Hepatic stellate cell (primary cell): ENCODE measurements at regions not wholly inside any gene's neighbourhood (a gene's known extent, or its start where the extent isn't known, plus 50 kb on each side); places are given as distances from the start of the nearest gene placed in this dataset.

Experiments
- DNase-seq: peaks from one replicate; pipeline ENCODE4 v3.0.0; 2011; ENCODE audit warnings: low spot score

DNA sequence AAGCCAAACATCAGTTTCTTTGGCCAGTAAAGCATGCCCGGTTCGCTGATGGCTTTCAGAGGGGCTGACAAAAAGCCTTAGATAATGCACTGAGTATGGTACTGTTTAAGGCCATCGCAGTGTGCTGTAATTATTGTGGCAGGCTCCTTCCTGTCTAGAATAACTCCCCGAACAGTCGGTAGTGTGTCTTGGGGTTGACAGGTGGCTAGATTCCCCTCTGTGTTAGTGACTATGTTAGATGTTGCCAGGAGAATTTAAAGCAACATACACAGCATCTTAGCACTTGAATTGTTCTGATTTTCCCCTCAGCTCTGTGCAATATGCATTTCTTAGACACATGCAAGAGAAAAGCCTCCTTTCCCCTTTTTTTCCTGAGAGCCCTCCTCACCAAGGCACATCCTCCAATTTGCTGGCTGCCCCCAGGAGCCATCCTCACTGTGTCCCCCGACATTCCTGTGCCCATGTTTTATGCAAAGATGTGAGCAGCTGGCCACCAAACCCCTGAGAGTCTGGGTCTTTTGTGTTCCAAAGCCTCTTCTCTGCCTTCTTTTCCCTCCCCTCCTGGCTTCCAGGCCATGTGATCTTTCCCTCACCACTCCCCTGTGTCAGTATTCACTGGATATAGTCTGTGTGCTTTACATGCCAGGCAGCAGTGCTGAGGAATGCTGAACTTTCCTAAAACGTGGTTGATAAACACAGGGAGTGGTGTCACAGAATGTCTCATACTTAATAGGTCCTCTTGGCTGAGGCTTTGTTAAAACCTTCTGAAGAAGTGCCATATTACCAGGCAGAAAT, 331.5 kb downstream of the HRH4 start:
- DNase-seq = no peak

DNA sequence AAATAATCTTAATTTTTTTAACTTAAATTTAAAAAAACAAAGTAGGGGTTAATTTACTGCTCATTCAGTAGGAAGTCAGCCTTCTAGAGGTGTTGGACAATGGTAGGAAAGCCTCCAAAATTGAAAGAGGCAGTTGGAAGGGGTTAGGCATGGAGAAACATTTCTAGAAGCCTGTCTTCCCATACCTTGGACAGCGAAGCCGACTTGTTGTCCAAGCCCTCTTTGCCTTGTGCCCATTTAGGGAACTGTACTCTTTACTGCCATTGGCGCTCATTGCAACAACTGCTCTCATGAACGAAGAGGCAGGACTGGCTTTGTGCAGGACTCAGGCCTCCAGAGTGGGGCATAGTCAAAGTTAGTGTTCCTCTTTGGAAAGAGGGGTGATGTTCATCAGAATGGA, 333.3 kb downstream of the HRH4 start:
- DNase-seq = no peak

GRCh38 chr18:24795129-24795528, 334.7 kb downstream of the HRH4 start:
- no peak for DNase-seq

DNA sequence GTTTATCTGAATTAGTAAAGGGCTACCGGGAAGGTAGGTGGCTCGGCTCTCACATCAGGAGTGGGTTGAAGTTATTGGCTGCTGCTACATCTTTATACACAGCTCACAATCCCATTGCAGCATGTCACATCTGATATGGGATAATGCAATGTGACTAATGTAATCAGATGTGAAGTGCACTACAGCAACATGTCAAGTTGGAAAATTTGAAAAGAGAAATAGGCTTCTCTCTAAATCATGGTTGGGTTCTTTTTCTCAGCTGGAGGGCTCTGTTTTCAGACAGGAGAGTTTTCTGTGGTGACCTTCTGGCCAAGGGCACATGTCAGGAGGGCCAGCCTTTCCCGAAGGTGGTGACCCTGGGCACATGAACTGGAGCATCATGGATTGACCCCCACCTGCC, 337.5 kb downstream of the HRH4 start:
- no peak for DNase-seq

DNA sequence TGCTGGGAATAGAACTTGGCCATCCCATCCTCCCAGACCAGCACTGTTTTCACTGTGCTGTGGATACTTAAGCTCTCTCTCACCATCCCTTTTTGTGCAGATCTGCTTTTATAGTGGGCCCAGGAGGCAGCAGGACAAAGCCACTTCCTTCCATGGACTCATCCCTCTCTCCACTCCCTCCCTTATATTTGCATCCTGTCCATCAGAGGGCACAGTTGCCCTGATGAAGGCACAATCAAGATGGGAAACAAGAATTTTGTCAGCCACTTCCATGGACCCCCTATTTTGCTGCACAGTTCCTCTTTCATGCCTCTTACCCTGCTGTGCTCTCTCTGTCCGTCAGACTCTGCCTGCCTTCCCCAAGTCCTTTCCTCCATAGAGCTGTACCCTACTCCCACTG, 338.7 kb downstream of the HRH4 start:
- DNase-seq = no peak

DNA sequence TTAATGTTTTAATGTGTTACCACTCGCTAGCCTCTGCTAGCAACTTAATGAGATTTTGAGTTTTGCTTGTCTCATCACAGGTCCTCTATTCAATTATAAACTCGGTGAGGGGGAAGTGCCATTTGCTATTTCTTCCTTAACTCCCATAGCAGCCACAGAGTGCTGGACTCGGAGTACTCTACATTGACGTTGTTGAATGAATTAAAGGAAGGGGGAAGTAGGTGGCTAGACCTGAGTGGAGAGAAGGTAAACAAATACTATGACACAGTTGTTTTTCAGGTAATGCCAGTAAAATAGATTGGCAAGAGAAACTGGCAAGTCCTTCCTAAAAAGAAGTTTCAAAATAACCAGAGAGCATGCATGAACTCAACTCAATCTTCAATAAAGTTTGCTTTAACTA, 339.3 kb downstream of the HRH4 start:
- no peak for DNase-seq

GRCh38 chr18:24801001-24801400, 340.6 kb downstream of the HRH4 start:
- DNase-seq = no peak

- no peak for DNase-seq
Measured at GRCh38 chr18:24802456-24802855, 342.0 kb downstream of the HRH4 start.

- DNase-seq = no peak
Measured at GRCh38 chr18:24805156-24805555, 344.7 kb downstream of the HRH4 start.

GRCh38 chr18:24809173-24809950, 348.9 kb downstream of the HRH4 start:
- DNase-seq = no peak

GRCh38 chr18:24810561-24811305, 350.3 kb downstream of the HRH4 start:
- DNase-seq = no peak

GRCh38 chr18:24811950-24812681, 351.7 kb downstream of the HRH4 start:
- no peak for DNase-seq

GRCh38 chr18:24814521-24814920, 354.1 kb downstream of the HRH4 start:
- DNase-seq = no peak

- DNase-seq = no peak
Measured at GRCh38 chr18:24817150-24817549, 356.7 kb downstream of the HRH4 start.

- DNase-seq = no peak
Measured at GRCh38 chr18:24817587-24818371, 357.3 kb downstream of the HRH4 start.

DNA sequence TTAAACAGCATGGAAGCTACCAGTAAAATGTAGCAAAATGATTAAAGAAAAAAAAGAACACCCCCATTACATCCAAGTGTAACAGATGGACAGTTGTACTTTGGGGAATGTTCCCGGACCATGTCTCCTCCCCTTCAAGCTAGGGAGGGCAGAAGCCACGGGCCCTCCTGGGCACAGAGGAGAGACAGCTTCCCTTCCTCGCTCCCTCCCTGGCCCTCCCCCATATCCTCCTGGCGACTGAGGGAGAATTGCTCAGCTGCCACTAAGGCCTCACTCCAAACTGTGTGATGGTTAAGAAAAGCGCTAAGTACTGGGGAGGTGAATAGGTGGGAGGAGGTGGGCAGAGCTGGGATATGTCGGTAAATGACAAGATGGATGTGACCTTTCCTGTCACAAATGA, 358.0 kb downstream of the HRH4 start:
- DNase-seq = no peak

DNA sequence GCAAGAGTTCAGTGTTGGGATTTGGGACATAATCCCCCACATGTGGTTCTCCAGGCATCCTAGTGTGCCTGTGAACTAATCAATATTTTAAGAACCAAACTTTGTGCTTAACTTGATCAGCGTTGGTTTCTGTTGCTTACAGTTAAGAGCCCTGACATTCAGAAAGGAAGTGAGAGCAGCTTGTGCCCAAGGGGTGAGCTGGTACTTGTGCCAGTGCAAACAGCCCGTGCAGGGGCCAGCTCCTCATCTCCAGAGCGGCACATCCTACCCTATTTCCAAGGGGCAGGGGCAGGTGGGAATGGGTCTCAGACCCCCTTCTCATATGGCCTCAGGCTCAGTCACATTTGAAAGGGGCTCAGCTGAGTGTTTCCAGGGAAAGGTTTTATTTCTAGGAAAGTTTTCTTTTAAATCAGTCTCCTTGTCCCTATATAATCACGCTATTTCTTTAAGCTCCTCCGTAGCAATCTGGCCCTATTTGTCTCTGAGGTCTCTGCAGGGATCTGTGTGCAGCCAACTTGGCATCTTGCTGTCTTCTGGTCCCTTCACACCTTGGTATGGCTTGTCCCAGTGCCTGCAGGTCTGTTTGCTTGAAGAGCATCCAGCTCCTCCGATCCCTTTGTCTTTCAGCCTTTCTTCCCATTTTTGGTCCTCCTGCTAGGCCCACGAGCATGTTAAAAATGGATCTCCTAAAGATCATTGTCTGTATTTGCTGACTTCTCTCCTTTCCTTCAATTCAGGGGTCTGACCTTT, 358.9 kb downstream of the HRH4 start:
- DNase-seq = no peak

DNA sequence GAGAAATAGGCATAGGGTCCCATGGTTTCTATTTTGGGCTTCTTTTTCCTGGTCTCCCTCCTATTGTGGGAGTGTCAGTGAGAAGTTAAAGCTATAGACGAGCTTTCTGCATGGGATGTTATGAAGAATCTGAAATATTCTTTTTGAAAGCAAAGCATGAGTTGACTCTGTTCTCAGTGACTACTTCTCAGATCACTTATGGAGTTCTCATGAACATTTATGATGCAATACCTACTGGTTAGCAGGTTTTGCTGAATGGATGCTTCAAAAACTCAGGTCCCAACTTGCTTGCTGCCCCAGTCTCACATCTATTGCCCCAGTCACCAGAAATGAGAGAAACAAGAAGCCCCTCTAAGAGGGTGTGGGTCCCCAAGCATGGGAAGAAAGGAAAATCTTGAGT, 365.0 kb downstream of the HRH4 start:
- no peak for DNase-seq

- no peak for DNase-seq
Measured at GRCh38 chr18:24826605-24827004, 366.2 kb downstream of the HRH4 start.

GRCh38 chr18:24827501-24827900, 367.1 kb downstream of the HRH4 start:
- DNase-seq = no peak

DNA sequence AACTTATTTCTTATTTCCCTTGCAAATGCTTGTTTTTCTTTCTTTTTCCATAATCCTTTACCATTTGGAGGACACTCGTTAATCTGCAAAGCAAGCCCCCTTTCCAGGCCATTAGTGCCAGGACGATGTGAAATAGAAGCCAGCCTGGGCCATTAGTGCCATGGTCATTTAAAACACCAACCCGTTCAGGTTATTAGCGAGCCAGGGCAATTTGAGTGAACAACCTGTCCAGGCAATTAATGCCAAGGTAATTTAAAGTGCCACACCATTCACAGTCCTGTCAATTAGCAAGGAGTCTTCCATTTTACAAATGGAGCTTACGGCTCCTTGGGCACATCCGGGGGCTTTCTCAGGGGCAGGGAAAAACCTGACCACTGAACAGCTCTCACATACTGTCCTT, 370.6 kb downstream of the HRH4 start:
- DNase-seq = no peak
